Activated CD8-positive, alpha-beta T cell treated with anti-CD3 and anti-CD28 coated beads for 36 hours (primary cell): ENCODE measurements at regions not wholly inside any gene's neighbourhood (a gene's known extent, or its start where the extent isn't known, plus 50 kb on each side); places are given as distances from the start of the nearest gene placed in this dataset.

Experiments used
- ATAC-seq: fragments of 200-7000 bp; cut with Tn5 transposase; one replicate; pipeline ENCODE4 v1.10.0; 2021; ENCODE audit warnings: mild to moderate bottlenecking, moderate library complexity
- CTCF ChIA-PET: fragments of 350-600 bp; sonication (Branson Sonifier 250); formaldehyde crosslinking; loops from one replicate; lab custom pipeline; 2021; ENCODE audit warnings: antibody characterized with exemption; lab: Charles Lee
- POLR2A ChIA-PET: fragments of 350-600 bp; sonication (Branson Sonifier 250); formaldehyde crosslinking; loops from one replicate; lab custom pipeline; 2021; ENCODE audit warnings: antibody characterized with exemption; lab: Charles Lee
- DNase-seq: peaks from one replicate; pipeline ENCODE4 v3.0.0-alpha.2; 2020
- H3K27ac Mint-ChIP-seq: one replicate; pipeline ENCODE4 v1.8.0; 2021; ENCODE audit warnings: mild to moderate bottlenecking, mixed read lengths
- H3K27me3 Mint-ChIP-seq: one replicate; pipeline ENCODE4 v1.8.0; 2021; ENCODE audit warnings: mixed read lengths
- H3K36me3 Mint-ChIP-seq: one replicate; pipeline ENCODE4 v1.8.0; 2021; ENCODE audit warnings: low read depth, mixed read lengths
- H3K4me1 Mint-ChIP-seq: one replicate; pipeline ENCODE4 v1.8.0; 2021; ENCODE audit warnings: low read depth, mixed read lengths
- H3K4me3 Mint-ChIP-seq: one replicate; pipeline ENCODE4 v1.8.0; 2021; ENCODE audit warnings: mild to moderate bottlenecking, moderate library complexity, mixed read lengths
- H3K9me3 Mint-ChIP-seq: one replicate; pipeline ENCODE4 v1.8.0; 2021; ENCODE audit warnings: mixed read lengths
- CTCF ChIP-seq: fragments of 200-600 bp; IDR thresholded peaks from one replicate; pipeline ENCODE4 v1.8.0; 2022; ENCODE audit warnings: antibody characterized with exemption, mild to moderate bottlenecking
- intact Hi-C: fragments of 100-400 bp; cut with micrococcal nuclease; formaldehyde crosslinking; loops from one replicate; pipeline ENCODE4 v1.10.0; 2022

DNA sequence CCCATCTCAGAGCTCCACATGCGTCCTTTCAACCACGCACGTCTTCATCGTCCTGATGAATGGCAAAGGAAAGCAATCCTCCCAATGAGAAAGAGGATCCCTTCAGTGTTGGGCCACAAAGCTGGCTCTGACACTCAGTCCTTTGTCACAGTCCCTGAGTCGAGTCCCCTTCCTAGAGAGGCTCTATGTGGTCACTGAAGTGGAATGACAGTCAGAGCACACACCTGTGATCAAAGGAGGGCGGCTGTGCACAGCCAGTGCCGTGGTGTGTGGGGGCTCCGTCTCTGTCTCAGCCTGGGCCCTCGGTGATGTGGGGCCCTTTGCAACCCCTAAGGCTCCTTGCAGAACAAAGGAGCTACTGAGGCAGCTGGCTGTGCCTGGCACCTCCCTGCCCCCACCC lies 157.3 kb upstream of the APCDD1 start:
- POLR2A ChIA-PET, result no interaction called here
- no peak for ATAC-seq
- intact Hi-C loops, result no loop called here
- Mint-ChIP-seq H3K27me3 (no peaks in the 10 kb centered on the region), H3K4me3 (no peak overlapping the region), H3K4me1 (no peaks in the 10 kb centered on the region), H3K27ac (no peak overlapping the region), H3K36me3 (no peaks in the 10 kb centered on the region), H3K9me3 (no peaks in the 10 kb centered on the region)
- TF ChIP-seq CTCF, result no peak
- no peak for DNase-seq
- CTCF ChIA-PET, result no interaction called here

DNA sequence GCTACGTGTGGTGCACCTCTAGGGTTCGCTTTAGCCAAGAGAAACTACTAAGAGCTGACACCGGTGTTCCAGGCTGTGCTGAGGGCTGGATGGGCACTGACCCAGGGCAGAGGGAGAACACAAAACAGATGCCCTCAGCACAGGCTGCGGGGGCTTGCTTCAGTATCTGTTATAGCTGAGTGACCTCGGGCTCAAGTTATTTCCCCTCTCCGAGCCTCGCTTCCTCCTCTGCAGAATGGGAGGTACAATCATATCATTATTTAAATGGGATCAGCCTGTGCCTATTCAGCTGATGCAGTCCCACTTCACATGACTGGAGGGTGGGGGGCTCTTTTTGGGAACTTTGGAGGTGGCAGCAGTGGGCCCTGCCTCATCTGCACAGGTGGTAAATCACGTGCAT lies 156.1 kb upstream of the APCDD1 start:
- ATAC-seq (no peak), DNase-seq (no peak)
- no peaks in the 10 kb centered on the region for H3K27me3 Mint-ChIP-seq
- H3K27ac Mint-ChIP-seq, result no peak overlapping the region
- intact Hi-C loops, result no loop called here
- H3K9me3 Mint-ChIP-seq, result no peaks in the 10 kb centered on the region
- no peaks in the 10 kb centered on the region for H3K4me1 Mint-ChIP-seq
- TF ChIP-seq CTCF, result no peak
- CTCF ChIA-PET, result no interaction called here
- no peak overlapping the region for H3K4me3 Mint-ChIP-seq
- POLR2A ChIA-PET, result no interaction called here
- H3K36me3 Mint-ChIP-seq, result no peaks in the 10 kb centered on the region

GRCh38 chr18:10299643-10300042 lies 154.8 kb upstream of the APCDD1 start:
- ChIA-PET CTCF (no interaction called here), POLR2A (no interaction called here)
- intact Hi-C loops, result no loop called here
- Mint-ChIP-seq H3K4me3 (no peak overlapping the region), H3K4me1 (no peaks in the 10 kb centered on the region), H3K36me3 (no peaks in the 10 kb centered on the region), H3K27ac (no peak overlapping the region), H3K27me3 (no peaks in the 10 kb centered on the region), H3K9me3 (no peaks in the 10 kb centered on the region)
- DNase-seq (no peak), ATAC-seq (no peak)
- TF ChIP-seq CTCF, result no peak

DNA sequence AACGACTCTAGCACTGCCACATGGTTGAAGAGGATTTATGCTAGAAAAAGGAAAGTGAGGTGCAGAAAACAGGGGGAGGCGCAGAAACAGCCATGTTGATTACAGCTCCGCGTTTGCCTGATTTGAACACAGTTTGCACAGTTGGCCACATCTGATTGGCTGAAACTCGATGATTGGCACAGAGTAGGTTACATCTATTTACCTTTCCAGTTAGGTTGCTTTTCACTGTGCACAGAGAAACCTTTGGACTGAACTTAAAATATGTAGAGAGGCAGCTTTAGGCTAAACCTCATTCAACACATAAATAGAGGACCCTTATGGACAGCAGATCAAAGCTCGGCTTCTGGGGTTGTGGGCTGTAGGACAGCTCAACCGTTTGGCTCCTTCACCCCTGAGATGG lies 153.7 kb upstream of the APCDD1 start:
- Mint-ChIP-seq H3K36me3 (no peaks in the 10 kb centered on the region), H3K27ac (no peak overlapping the region), H3K9me3 (no peaks in the 10 kb centered on the region), H3K4me3 (no peak overlapping the region), H3K27me3 (no peaks in the 10 kb centered on the region), H3K4me1 (no peaks in the 10 kb centered on the region)
- ChIA-PET CTCF (interaction anchor here (1.2 kb wide), 1 partner anchor 13 kb away, joined by 3 read pairs; no protein-coding TSS in a partner anchor), POLR2A (interaction anchor here (0.6 kb wide), 1 partner anchor 217 kb away, joined by 3 read pairs; no protein-coding TSS in a partner anchor)
- TF ChIP-seq CTCF, result no peak
- DNase-seq, result no peak
- intact Hi-C loops, result no loop called here
- ATAC-seq, result no peak

GRCh38 chr18:10301831-10302483 lies 152.5 kb upstream of the APCDD1 start:
- Mint-ChIP-seq H3K4me1 (no peaks in the 10 kb centered on the region), H3K9me3 (no peaks in the 10 kb centered on the region), H3K27me3 (no peaks in the 10 kb centered on the region), H3K36me3 (no peaks in the 10 kb centered on the region), H3K4me3 (no peak overlapping the region), H3K27ac (no peak overlapping the region)
- TF ChIP-seq CTCF, result no peak
- ATAC-seq, result no peak
- CTCF ChIA-PET, result no interaction called here
- intact Hi-C loops, result no loop called here
- POLR2A ChIA-PET, result no interaction called here
- no peak for DNase-seq
